Keratinocyte (primary cell): ENCODE measurements at regions not wholly inside any gene's neighbourhood (a gene's known extent, or its start where the extent isn't known, plus 50 kb on each side); places are given as distances from the start of the nearest gene placed in this dataset.

Experiments used
- EZH2 ChIP-seq: IDR thresholded peaks from one replicate; pipeline ENCODE4 v1.6.1; 2012; ENCODE audit warnings: inconsistent platforms, mild to moderate bottlenecking, low read length, moderate library complexity
- TF ChIP-seq, protein P1 (sequence below), 3 experiments: IDR thresholded peaks in 1 of 3; conservative IDR thresholded peaks in 1 of 3; optimal IDR thresholded peaks in 1 of 3; 2 replicates in 2 of 3; 3 replicates in 1 of 3; pipeline versions ENCODE3 to v1.5.1; 2011; ENCODE audit warnings: low read length in 3 of 3, mild to moderate bottlenecking in 3 of 3, moderate library complexity in 2 of 3, control low read depth in 1 of 3, inconsistent platforms in 1 of 3; ENCODE audit not compliant: insufficient read depth in 2 of 3; ENCODE audit errors: extremely low read depth in 1 of 3

DNA sequence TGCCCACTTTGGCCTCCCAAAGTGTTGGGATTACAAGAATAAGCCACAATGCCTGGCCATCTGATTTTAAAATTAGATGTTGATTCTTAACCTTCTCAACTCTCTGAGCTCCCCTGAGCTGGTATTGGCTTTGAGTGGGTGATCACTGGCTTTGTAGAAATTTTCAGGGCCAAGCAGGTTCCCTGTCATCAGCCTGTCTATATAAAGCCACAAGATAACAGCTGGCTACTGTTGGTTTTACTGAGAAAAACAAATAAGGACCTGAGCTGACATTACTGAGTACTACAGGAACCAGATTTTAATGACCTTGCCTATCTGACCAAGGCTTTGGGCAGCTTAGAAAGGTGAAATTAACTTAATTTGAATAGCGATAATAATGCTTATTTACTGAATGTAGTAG, 153.6 kb downstream of the MSX2 start:
- TF ChIP-seq, protein P1, sequence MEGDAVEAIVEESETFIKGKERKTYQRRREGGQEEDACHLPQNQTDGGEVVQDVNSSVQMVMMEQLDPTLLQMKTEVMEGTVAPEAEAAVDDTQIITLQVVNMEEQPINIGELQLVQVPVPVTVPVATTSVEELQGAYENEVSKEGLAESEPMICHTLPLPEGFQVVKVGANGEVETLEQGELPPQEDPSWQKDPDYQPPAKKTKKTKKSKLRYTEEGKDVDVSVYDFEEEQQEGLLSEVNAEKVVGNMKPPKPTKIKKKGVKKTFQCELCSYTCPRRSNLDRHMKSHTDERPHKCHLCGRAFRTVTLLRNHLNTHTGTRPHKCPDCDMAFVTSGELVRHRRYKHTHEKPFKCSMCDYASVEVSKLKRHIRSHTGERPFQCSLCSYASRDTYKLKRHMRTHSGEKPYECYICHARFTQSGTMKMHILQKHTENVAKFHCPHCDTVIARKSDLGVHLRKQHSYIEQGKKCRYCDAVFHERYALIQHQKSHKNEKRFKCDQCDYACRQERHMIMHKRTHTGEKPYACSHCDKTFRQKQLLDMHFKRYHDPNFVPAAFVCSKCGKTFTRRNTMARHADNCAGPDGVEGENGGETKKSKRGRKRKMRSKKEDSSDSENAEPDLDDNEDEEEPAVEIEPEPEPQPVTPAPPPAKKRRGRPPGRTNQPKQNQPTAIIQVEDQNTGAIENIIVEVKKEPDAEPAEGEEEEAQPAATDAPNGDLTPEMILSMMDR (optimal IDR thresholded peaks at IDR 0.05 in 1 of 3, IDR thresholded peaks at IDR 0.05 in 1 of 3, conservative IDR thresholded peaks at IDR 0.05 in 1 of 3; ENCODE audit: extremely low read depth in 1 of 3, insufficient read depth in 2 of 3, low read length in 3 of 3): no peak
- TF ChIP-seq EZH2: no peak
